Spleen (tissue), 11 donors: ENCODE measurements at regions not wholly inside any gene's neighbourhood (a gene's known extent, or its start where the extent isn't known, plus 50 kb on each side); places are given as distances from the start of the nearest gene placed in this dataset.

Source experiments
- DNase-seq: peaks from one replicate; pipeline ENCODE4 v3.0.0-alpha.2; 2020
- H3K27ac ChIP-seq, 8 donors: fragments of 200-600 bp; sonication (generic) in 7 of 8; 1 replicate in 4 of 8; 2 replicates in 4 of 8; pipeline versions ENCODE4 v1.5.0 to v1.8.0; 2016 to 2021; ENCODE audit warnings: inconsistent platforms in 4 of 8, mild to moderate bottlenecking in 4 of 8, moderate library complexity in 1 of 8
- H3K27me3 ChIP-seq, 7 donors: fragments of 200-600 bp; sonication (generic) in 6 of 7; replicated peaks in 1 of 7; 1 replicate in 4 of 7; 2 replicates in 3 of 7; pipeline versions ENCODE4 v1.5.0 to v1.8.0; 2016 to 2021; ENCODE audit warnings: inconsistent platforms in 3 of 7, mild to moderate bottlenecking in 1 of 7
- H3K36me3 ChIP-seq, 6 donors: fragments of 200-600 bp; sonication (generic) in 5 of 6; 1 replicate in 4 of 6; 2 replicates in 2 of 6; pipeline versions ENCODE4 v1.5.0 to v1.8.0; 2016 to 2021; ENCODE audit warnings: inconsistent platforms in 2 of 6
- H3K4me1 ChIP-seq, 6 donors: fragments of 200-600 bp; sonication (generic) in 5 of 6; 1 replicate in 3 of 6; 2 replicates in 3 of 6; pipeline versions ENCODE4 v1.5.0 to v1.8.0; 2016 to 2021; ENCODE audit warnings: inconsistent platforms in 3 of 6
- H3K4me3 ChIP-seq, 8 donors: fragments of 200-600 bp; sonication (generic) in 7 of 8; 1 replicate in 4 of 8; 2 replicates in 4 of 8; pipeline versions ENCODE4 v1.5.0 to v1.8.0; 2016 to 2021; ENCODE audit warnings: inconsistent platforms in 4 of 8, mild to moderate bottlenecking in 4 of 8, moderate library complexity in 2 of 8
- H3K9me3 ChIP-seq, 8 donors: fragments of 200-600 bp; sonication (generic) in 7 of 8; 1 replicate in 4 of 8; 2 replicates in 4 of 8; pipeline versions ENCODE4 v1.5.0 to v1.8.0; 2016 to 2021; ENCODE audit warnings: inconsistent platforms in 4 of 8
- POLR2A ChIP-seq, 3 donors: fragments of 450-650 bp; IDR thresholded peaks; one replicate each; pipeline ENCODE4 v1.5.1; 2017; ENCODE audit warnings: antibody characterized with exemption in 3 of 3, mild to moderate bottlenecking in 1 of 3
- POLR2AphosphoS5 ChIP-seq, 3 donors: sonication (generic); formaldehyde crosslinking; IDR thresholded peaks; one replicate each; pipeline ENCODE4 v1.5.1; 2017; ENCODE audit warnings: antibody characterized with exemption in 3 of 3
- WGBS, 5 donors: extraction: QIAGEN DNeasy Blood & Tissue Kit in 3 of 5; methylation state at CpG; one replicate each; pipeline versions ENCODE4 v1.1.5 to v1.1.7; 2013 to 2018; 5-methylcytosine and 5-hydroxymethylcytosine counted together
- intact Hi-C: fragments of 100-400 bp; cut with DNase I; formaldehyde crosslinking; loops from one replicate; pipeline ENCODE4 v1.15.0; 2023; ENCODE audit warnings: low total_unique reads
- TF ChIP-seq, protein P1 (sequence below), 11 experiments: fragments of 200-600 bp in 7 of 11; fragments of 450-650 bp in 4 of 11; sonication (generic) in 4 of 11; IDR thresholded peaks in 8 of 11; conservative IDR thresholded peaks in 3 of 11; 1 replicate in 7 of 11; 2 replicates in 4 of 11; pipeline versions ENCODE4 v1.4.0 to v1.8.0; 2016 to 2021; ENCODE audit warnings: antibody characterized with exemption in 11 of 11, inconsistent platforms in 4 of 11, mild to moderate bottlenecking in 1 of 11
- donor health status: healthy with polysubstance abuse.
- donor health status: DM: no; HTN: no; CAD: no; lungs with moderate emphysema.
- donor health status: DM: no; HTN: no; CAD: no.
- donor health status: Bipolar disorder and iron deficiency.
- donor health status: healthy.
- donor health status: DM: no; HTN: no; CAD: no.
- donor health status: DM: yes; HTN: yes; CAD: no.

DNA sequence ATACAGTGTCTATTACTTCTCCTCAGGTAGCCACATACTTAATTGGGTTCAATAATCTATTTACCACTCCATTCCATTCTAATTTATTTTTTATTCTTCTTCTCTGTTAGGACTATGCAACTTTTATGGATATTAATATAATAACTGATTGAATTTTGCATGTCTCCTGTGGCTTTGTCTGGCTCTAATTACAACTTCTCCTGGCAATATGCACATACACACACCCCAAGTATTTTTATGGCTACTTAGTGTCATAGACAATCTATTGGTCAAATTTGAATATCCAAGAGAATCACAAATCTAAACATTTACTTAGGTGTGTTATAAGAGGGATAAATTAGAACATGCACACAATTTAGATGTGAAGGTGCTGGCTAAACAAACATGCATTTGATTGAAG is 73.1 kb downstream of the BOD1L2 start:
- no peak for TF ChIP-seq POLR2AphosphoS5 (IDR thresholded peaks at IDR 0.05)
- TF ChIP-seq POLR2A (IDR thresholded peaks at IDR 0.05), result no peak
- TF ChIP-seq, protein P1, sequence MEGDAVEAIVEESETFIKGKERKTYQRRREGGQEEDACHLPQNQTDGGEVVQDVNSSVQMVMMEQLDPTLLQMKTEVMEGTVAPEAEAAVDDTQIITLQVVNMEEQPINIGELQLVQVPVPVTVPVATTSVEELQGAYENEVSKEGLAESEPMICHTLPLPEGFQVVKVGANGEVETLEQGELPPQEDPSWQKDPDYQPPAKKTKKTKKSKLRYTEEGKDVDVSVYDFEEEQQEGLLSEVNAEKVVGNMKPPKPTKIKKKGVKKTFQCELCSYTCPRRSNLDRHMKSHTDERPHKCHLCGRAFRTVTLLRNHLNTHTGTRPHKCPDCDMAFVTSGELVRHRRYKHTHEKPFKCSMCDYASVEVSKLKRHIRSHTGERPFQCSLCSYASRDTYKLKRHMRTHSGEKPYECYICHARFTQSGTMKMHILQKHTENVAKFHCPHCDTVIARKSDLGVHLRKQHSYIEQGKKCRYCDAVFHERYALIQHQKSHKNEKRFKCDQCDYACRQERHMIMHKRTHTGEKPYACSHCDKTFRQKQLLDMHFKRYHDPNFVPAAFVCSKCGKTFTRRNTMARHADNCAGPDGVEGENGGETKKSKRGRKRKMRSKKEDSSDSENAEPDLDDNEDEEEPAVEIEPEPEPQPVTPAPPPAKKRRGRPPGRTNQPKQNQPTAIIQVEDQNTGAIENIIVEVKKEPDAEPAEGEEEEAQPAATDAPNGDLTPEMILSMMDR (IDR thresholded peaks at IDR 0.05 in 8 of 11, conservative IDR thresholded peaks at IDR 0.05 in 3 of 11), result no peak
- Histone ChIP-seq H3K9me3 (no peaks in the 10 kb centered on the region), H3K27ac (no peak overlapping the region), H3K4me3 (no peak overlapping the region), H3K4me1 (no peaks in the 10 kb centered on the region), H3K36me3 (no peaks in the 10 kb centered on the region), H3K27me3 (peaks cover 0 to 15% (median 0%) of the 10 kb centered on the region in 7 donors)
- DNase-seq, result no peak
- intact Hi-C loops, result no loop called here

DNA sequence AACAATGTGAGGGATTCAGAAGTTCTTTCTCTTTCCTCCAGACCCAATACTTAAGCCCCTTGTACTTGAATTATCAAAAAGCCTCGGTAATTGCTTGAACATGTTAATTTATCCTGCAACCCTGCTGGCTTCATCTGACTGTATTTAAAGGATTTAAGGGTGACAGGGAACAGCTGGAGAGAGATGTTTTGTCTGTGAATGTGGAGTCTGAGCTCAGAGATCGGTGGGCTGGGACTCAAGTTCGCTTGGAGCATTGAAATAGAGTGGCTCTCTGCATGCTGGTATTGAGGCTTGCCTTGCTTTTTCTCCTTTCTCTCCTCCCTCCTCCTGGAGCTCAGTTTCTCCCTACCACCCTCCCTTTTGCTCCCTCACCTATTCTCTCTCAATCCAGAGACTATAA is 73.6 kb downstream of the BOD1L2 start:
- intact Hi-C loops, result no loop called here
- Histone ChIP-seq H3K27ac (no peak overlapping the region), H3K36me3 (no peaks in the 10 kb centered on the region), H3K4me1 (no peaks in the 10 kb centered on the region), H3K4me3 (no peak overlapping the region), H3K9me3 (no peaks in the 10 kb centered on the region), H3K27me3 (peaks cover 0 to 15% (median 0%) of the 10 kb centered on the region in 7 donors)
- no peak for DNase-seq
- WGBS, 5 donors, result 42 to 52% (median 45%) methylated on average over 3 of the region's 3 CpGs
- no peak for TF ChIP-seq POLR2A (IDR thresholded peaks at IDR 0.05)
- TF ChIP-seq, protein P1 (IDR thresholded peaks at IDR 0.05 in 8 of 11, conservative IDR thresholded peaks at IDR 0.05 in 3 of 11), result no peak
- TF ChIP-seq POLR2AphosphoS5 (IDR thresholded peaks at IDR 0.05), result no peak

DNA sequence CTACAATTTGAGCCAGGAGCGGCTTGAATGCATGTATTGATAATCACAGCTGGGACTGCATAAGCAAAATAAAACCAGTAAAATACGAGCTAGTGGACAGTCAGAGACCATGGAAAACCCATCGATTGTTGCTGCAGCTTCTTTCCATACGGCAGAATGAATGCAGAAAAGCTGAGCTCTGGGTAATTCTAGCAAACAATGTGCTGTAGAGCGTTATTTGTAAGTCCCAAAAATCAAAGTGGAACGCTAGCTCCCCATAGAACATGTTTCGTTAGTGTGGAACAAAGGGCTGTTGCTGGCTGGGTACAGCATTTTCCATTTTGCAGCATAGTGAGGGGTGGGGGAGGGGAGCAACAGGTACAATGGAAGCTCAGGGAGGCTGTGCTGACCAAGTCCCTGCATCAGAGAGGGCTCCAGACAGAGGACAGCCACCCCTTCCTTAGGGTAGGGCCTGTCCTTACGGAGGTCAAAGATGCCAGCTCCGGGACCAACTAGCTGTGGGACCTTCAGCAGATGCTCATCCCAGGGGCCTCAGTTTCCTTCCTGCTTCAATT is 74.1 kb downstream of the BOD1L2 start:
- H3K4me3 ChIP-seq, result no peak overlapping the region
- TF ChIP-seq, protein P1 (IDR thresholded peaks at IDR 0.05 in 8 of 11, conservative IDR thresholded peaks at IDR 0.05 in 3 of 11), result no peak
- TF ChIP-seq POLR2AphosphoS5 (IDR thresholded peaks at IDR 0.05) (no peak), POLR2A (IDR thresholded peaks at IDR 0.05) (no peak)
- no peaks in the 10 kb centered on the region for H3K9me3 ChIP-seq
- H3K4me1 ChIP-seq, result no peaks in the 10 kb centered on the region
- H3K36me3 ChIP-seq, result no peaks in the 10 kb centered on the region
- WGBS, 5 donors, result 76 to 90% (median 81%) methylated on average over 9 of the region's 9 CpGs
- no peak for DNase-seq
- intact Hi-C loops, result no loop called here
- peaks cover 0 to 15% (median 0%) of the 10 kb centered on the region in 7 donors for H3K27me3 ChIP-seq
- no peak overlapping the region for H3K27ac ChIP-seq

DNA sequence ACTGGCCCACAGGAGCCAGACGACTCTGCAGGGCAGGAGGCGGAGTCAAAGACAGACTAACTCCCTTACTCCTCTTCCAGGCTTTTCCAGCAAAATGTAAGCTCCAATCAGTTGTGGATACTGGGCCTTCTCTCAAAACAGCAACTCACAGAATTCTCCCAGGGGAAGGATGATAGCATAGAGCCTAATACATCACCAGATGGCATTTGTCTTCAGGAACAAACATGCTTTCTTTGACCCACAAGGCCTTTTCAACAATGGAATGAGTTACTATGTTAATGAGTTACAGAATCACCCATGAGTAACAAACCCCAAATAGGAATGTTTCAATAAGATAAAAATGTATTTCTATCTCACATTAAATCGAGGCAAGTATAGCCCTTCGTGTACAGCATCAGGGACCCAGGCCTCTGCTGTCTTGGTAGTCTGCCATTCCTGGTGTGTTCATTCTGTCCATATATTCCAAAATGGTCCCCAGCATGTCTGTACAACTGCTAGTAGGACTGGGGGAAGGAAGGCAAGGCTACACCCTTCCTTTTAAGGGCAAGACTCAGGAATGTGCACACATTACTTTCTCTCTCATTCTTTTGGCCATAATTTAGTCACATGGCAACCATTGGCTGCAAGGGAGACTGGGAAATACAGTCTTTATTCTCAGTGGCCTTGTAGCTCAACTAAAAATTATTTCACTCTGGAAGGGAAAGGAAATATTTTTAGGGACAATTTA is 76.4 kb downstream of the BOD1L2 start:
- Histone ChIP-seq H3K9me3 (peaks cover 0 to 2% (median 0%) of the 10 kb centered on the region in 8 donors), H3K4me3 (no peak overlapping the region), H3K36me3 (no peaks in the 10 kb centered on the region), H3K27ac (no peak overlapping the region), H3K27me3 (peaks cover 0 to 15% (median 0%) of the 10 kb centered on the region in 7 donors), H3K4me1 (no peaks in the 10 kb centered on the region)
- intact Hi-C loops, result no loop called here
- TF ChIP-seq POLR2AphosphoS5 (IDR thresholded peaks at IDR 0.05), result no peak
- TF ChIP-seq, protein P1 (IDR thresholded peaks at IDR 0.05 in 8 of 11, conservative IDR thresholded peaks at IDR 0.05 in 3 of 11), result no peak
- DNase-seq, result no peak
- WGBS, 5 donors, result 70 to 79% (median 74%) methylated on average over 4 of the region's 4 CpGs
